Neural progenitor cell (in vitro differentiated cells): ENCODE measurements at regions not wholly inside any gene's neighbourhood (a gene's known extent, or its start where the extent isn't known, plus 50 kb on each side); places are given as distances from the start of the nearest gene placed in this dataset.

ENCODE experiments used
- CTCF ChIP-seq: fragments of 200-600 bp; sonication (generic); IDR thresholded peaks from 2 replicates; pipeline ENCODE4 v1.5.1; 2017; ENCODE audit warnings: antibody characterized with exemption, mild to moderate bottlenecking
- EZH2 ChIP-seq: fragments of 200-600 bp; sonication (generic); IDR thresholded peaks from 2 replicates; pipeline ENCODE4 v1.6.1; 2017; ENCODE audit warnings: antibody characterized with exemption, mild to moderate bottlenecking, moderate library complexity
- EZH2phosphoT487 ChIP-seq: fragments of 200-600 bp; sonication (generic); IDR thresholded peaks from 2 replicates; pipeline ENCODE4 v1.6.1; 2017; ENCODE audit warnings: antibody characterized with exemption

GRCh38 chrX:39927380-39927779 lies 170.4 kb downstream of the BCOR start:
- TF ChIP-seq CTCF (no peak), EZH2phosphoT487 (no peak), EZH2 (no peak)
